ENCODE measurements at regions not wholly inside any gene's neighbourhood (a gene's known extent, or its start where the extent isn't known, plus 50 kb on each side); places are given as distances from the start of the nearest gene placed in this dataset.

GRCh38 chr7:116353647-116354046 lies 143.3 kb downstream of the TES start:
- TF ChIP-seq BACH2 (CRISPR knock-in tag; IDR thresholded peaks at IDR 0.05; ENCODE audit: borderline replicate concordance), result no peak
- no peak for TF ChIP-seq ZNF70 (CRISPR knock-in tag; IDR thresholded peaks at IDR 0.05)
- no peak for TF ChIP-seq PATZ1 (CRISPR knock-in tag; IDR thresholded peaks at IDR 0.05; ENCODE audit: borderline replicate concordance)
- TF ChIP-seq TCF4 (CRISPR knock-in tag; IDR thresholded peaks at IDR 0.05; ENCODE audit: borderline replicate concordance), result no peak
- TF ChIP-seq ISL1 (CRISPR knock-in tag; IDR thresholded peaks at IDR 0.05), result no peak
- no peak for TF ChIP-seq ZNF8 (CRISPR knock-in tag; IDR thresholded peaks at IDR 0.05)
- no peak for ATAC-seq

- ATAC-seq, result peak; percentile 17
- TF ChIP-seq POU6F1 (CRISPR knock-in tag; IDR thresholded peaks at IDR 0.05; ENCODE audit: borderline replicate concordance, low read depth) (no peak), ZC3H10 (CRISPR knock-in tag; IDR thresholded peaks at IDR 0.05) (no peak), ZNF8 (CRISPR knock-in tag; IDR thresholded peaks at IDR 0.05) (no peak), ZFP30 (CRISPR knock-in tag; IDR thresholded peaks at IDR 0.05) (no peak), SNAI2 (CRISPR knock-in tag; IDR thresholded peaks at IDR 0.05) (no peak), TCF4 (CRISPR knock-in tag; IDR thresholded peaks at IDR 0.05; ENCODE audit: borderline replicate concordance) (no peak), GLIS3 (CRISPR knock-in tag; IDR thresholded peaks at IDR 0.05) (no peak), CREB5 (CRISPR knock-in tag; IDR thresholded peaks at IDR 0.05; ENCODE audit: low read depth) (no peak), TSHZ2 (CRISPR knock-in tag; IDR thresholded peaks at IDR 0.05) (no peak), CSRNP3 (CRISPR knock-in tag; IDR thresholded peaks at IDR 0.05) (no peak), PPARA (CRISPR knock-in tag; IDR thresholded peaks at IDR 0.05; ENCODE audit: borderline replicate concordance) (no peak), ARNTL (CRISPR knock-in tag; IDR thresholded peaks at IDR 0.05; ENCODE audit: borderline replicate concordance, low read depth) (no peak), TOX (CRISPR knock-in tag; IDR thresholded peaks at IDR 0.05; ENCODE audit: borderline replicate concordance) (no peak)
Measured at GRCh38 chr7:116354171-116354545, 143.8 kb downstream of the TES start.

GRCh38 chr7:116354546-116355423 lies 144.4 kb downstream of the TES start:
- ATAC-seq, result peak; percentile 93
- TF ChIP-seq ZFP3 (CRISPR knock-in tag; IDR thresholded peaks at IDR 0.05), result no peak
- no peak for TF ChIP-seq SNAI2 (CRISPR knock-in tag; IDR thresholded peaks at IDR 0.05)
- no peak for TF ChIP-seq TSHZ2 (CRISPR knock-in tag; IDR thresholded peaks at IDR 0.05)
- no peak for TF ChIP-seq POU6F1 (CRISPR knock-in tag; IDR thresholded peaks at IDR 0.05; ENCODE audit: borderline replicate concordance, low read depth)
- no peak for TF ChIP-seq ZFP30 (CRISPR knock-in tag; IDR thresholded peaks at IDR 0.05)
- no peak for TF ChIP-seq ZC3H10 (CRISPR knock-in tag; IDR thresholded peaks at IDR 0.05)
- TF ChIP-seq TCF4 (CRISPR knock-in tag; IDR thresholded peaks at IDR 0.05; ENCODE audit: borderline replicate concordance), result no peak
- no peak for TF ChIP-seq ZNF70 (CRISPR knock-in tag; IDR thresholded peaks at IDR 0.05)
- no peak for TF ChIP-seq OSR1 (CRISPR knock-in tag; IDR thresholded peaks at IDR 0.05)
- no peak for TF ChIP-seq RARB (CRISPR knock-in tag; IDR thresholded peaks at IDR 0.05)
- TF ChIP-seq CSRNP3 (CRISPR knock-in tag; IDR thresholded peaks at IDR 0.05), result no peak
- no peak for TF ChIP-seq ZNF8 (CRISPR knock-in tag; IDR thresholded peaks at IDR 0.05)
- TF ChIP-seq ARNTL (CRISPR knock-in tag; IDR thresholded peaks at IDR 0.05; ENCODE audit: borderline replicate concordance, low read depth), result no peak

Data from SK-N-SH treated with all-trans-retinoic acid at 6 μM for 48 hours (cell line).